ENCODE measurements at regions not wholly inside any gene's neighbourhood (a gene's known extent, or its start where the extent isn't known, plus 50 kb on each side); places are given as distances from the start of the nearest gene placed in this dataset.

- TF ChIP-seq HSF1 (IDR thresholded peaks at IDR 0.05; ENCODE audit: low read depth, low read length) (no peak), RFX5 (IDR thresholded peaks at IDR 0.05; ENCODE audit: low read depth, low read length) (no peak)
Observed at GRCh38 chr12:43267818-43268217, 284.2 kb downstream of the ADAMTS20 start (continued).

DNA sequence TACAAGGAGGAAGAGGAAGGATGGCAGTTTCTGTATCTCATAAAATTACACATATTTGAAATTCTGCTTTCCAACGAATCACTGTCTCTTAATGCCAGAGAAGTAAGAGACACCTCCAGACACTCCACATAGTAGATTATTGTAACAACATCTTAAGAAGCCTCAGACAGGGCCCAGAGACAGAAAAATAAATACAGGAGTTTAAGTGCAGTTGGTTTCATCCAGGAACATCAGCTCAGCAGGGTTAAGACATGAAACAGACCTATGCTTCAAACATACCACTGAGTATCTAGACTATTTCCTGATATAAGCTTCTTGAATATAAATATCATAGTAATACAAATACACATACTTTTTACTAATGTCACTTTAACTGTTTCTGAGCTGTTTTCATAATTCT, 290.3 kb downstream of the ADAMTS20 start:
- ATAC-seq, result no peak
- no peak overlapping the region for H2AFZ ChIP-seq (ENCODE audit: control insufficient read depth, low read depth, low read length)
- ChIA-PET SMC1A (ENCODE audit: uncharacterized antibody, unreplicated experiment) (interaction anchor here (0.7 to 1.6 kb wide), 4 partner anchors 8 to 52 kb away, joined by 3 to 5 read pairs (median 4); no protein-coding TSS in a partner anchor), CTCF (interaction anchor here (0.9 to 1.5 kb wide), 3 partner anchors 10 to 21 kb away, joined by 3 to 6 read pairs (median 4); no protein-coding TSS in a partner anchor), RAD21 (ENCODE audit: unreplicated experiment) (interaction anchor here (1.0 kb wide), 2 partner anchors 11 to 97 kb away, joined by 3 to 4 read pairs; no protein-coding TSS in a partner anchor), POLR2A (no interaction called here)
- no peak for DNase-seq (ENCODE audit: low read depth, low spot score)
- H3K9me3 ChIP-seq (replicated peaks; ENCODE audit: control insufficient read depth, insufficient read depth, low read length), result no peaks in the 10 kb centered on the region
- H3K4me3 ChIP-seq, result no peak overlapping the region
- H3K4me2 ChIP-seq (ENCODE audit: control insufficient read depth, insufficient read depth), result no peak overlapping the region
- no peaks in the 10 kb centered on the region for H3K36me3 ChIP-seq (ENCODE audit: control insufficient read depth in 2 of 2, insufficient read depth in 2 of 2, low read length in 1 of 2)
- H4K20me1 ChIP-seq (ENCODE audit: control insufficient read depth, insufficient read depth), result no peaks in the 10 kb centered on the region
- no peaks in the 10 kb centered on the region for H3K79me2 ChIP-seq (ENCODE audit: control insufficient read depth, insufficient read depth, low read length)
- no peak overlapping the region for H3K27ac ChIP-seq (ENCODE audit: control insufficient read depth, insufficient read depth)
- BruUV-seq (replicated peaks), result no TSS peak
- in situ Hi-C loops (cut with MboI) (no loop called here), intact Hi-C loops (cut with micrococcal nuclease; ENCODE audit: unreplicated experiment) (no loop called here)
- no peak for FAIRE-seq
- no peak overlapping the region for H3K9ac ChIP-seq (ENCODE audit: control insufficient read depth, insufficient read depth, low read length)
- H3K27me3 ChIP-seq (replicated peaks in 1 of 2; ENCODE audit: control insufficient read depth in 2 of 2, insufficient read depth in 2 of 2, low read length in 1 of 2), result no peaks in the 10 kb centered on the region
- WGBS (ENCODE audit: insufficient coverage, insufficient replicate concordance, low lambda C conversion rate, missing lambda C conversion rate), result 0% methylated on average over 1 of the region's 1 CpG
- H3K4me1 ChIP-seq (ENCODE audit: control insufficient read depth, insufficient read depth, low read length), result no peaks in the 10 kb centered on the region
- TF ChIP-seq, protein P1, sequence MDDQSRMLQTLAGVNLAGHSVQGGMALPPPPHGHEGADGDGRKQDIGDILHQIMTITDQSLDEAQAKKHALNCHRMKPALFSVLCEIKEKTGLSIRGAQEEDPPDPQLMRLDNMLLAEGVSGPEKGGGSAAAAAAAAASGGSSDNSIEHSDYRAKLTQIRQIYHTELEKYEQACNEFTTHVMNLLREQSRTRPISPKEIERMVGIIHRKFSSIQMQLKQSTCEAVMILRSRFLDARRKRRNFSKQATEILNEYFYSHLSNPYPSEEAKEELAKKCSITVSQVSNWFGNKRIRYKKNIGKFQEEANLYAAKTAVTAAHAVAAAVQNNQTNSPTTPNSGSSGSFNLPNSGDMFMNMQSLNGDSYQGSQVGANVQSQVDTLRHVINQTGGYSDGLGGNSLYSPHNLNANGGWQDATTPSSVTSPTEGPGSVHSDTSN (IDR thresholded peaks at IDR 0.05; ENCODE audit: insufficient replicate concordance, low read depth, low read length), result no peak
- no peak for TF ChIP-seq YBX1 (IDR thresholded peaks at IDR 0.05)
- TF ChIP-seq SREBF1 (IDR thresholded peaks at IDR 0.05; ENCODE audit: low read length), result no peak
- no peak for TF ChIP-seq CEBPZ (IDR thresholded peaks at IDR 0.05; ENCODE audit: low read depth, low read length)
- no peak for TF ChIP-seq BCLAF1 (IDR thresholded peaks at IDR 0.05)
- no peak for TF ChIP-seq ZBED1 (IDR thresholded peaks at IDR 0.05; ENCODE audit: borderline replicate concordance)
- TF ChIP-seq ZSCAN29 (IDR thresholded peaks at IDR 0.05), result no peak
- TF ChIP-seq, protein P2, sequence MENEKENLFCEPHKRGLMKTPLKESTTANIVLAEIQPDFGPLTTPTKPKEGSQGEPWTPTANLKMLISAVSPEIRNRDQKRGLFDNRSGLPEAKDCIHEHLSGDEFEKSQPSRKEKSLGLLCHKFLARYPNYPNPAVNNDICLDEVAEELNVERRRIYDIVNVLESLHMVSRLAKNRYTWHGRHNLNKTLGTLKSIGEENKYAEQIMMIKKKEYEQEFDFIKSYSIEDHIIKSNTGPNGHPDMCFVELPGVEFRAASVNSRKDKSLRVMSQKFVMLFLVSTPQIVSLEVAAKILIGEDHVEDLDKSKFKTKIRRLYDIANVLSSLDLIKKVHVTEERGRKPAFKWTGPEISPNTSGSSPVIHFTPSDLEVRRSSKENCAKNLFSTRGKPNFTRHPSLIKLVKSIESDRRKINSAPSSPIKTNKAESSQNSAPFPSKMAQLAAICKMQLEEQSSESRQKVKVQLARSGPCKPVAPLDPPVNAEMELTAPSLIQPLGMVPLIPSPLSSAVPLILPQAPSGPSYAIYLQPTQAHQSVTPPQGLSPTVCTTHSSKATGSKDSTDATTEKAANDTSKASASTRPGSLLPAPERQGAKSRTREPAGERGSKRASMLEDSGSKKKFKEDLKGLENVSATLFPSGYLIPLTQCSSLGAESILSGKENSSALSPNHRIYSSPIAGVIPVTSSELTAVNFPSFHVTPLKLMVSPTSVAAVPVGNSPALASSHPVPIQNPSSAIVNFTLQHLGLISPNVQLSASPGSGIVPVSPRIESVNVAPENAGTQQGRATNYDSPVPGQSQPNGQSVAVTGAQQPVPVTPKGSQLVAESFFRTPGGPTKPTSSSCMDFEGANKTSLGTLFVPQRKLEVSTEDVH (IDR thresholded peaks at IDR 0.05; ENCODE audit: low read depth, partially characterized antibody), result no peak

All from GM12878 (cell line).